HCT116 (cell line): ENCODE measurements at regions not wholly inside any gene's neighbourhood (a gene's known extent, or its start where the extent isn't known, plus 50 kb on each side); places are given as distances from the start of the nearest gene placed in this dataset.

ENCODE experiments used
- ATAC-seq: fragments of 200-7000 bp; cut with Tn5 transposase; 2 replicates; pipeline ENCODE4 v1.9.1; 2020; ENCODE audit warnings: mild to moderate bottlenecking, moderate library complexity
- BruUV-seq: library from RNA; stranded (reverse); fragments of 400-500 nt; replicated peaks from 2 replicates; lab custom pipeline; 2021; lab: Mats Ljungman, UMichigan
- CTCF ChIA-PET: fragments of 300-600 bp; sonication (Branson Sonifier 250); formaldehyde crosslinking; loops from one replicate; lab custom pipeline; 2021; ENCODE audit warnings: antibody characterized with exemption; lab: Charles Lee
- POLR2A ChIA-PET: fragments of 300-600, 350-600 bp; sonication (Branson Sonifier 250); formaldehyde crosslinking; loops from one replicate; lab custom pipeline; 2021; ENCODE audit warnings: antibody characterized with exemption; lab: Charles Lee
- RAD21 ChIA-PET, 2 experiments: fragments of 300-600 bp; sonication (Branson Sonifier 250); formaldehyde crosslinking; loops; one replicate each; lab custom pipeline; 2023; ENCODE audit warnings: low total read pairs in 2 of 2; ENCODE audit not compliant: uncharacterized antibody in 2 of 2, unreplicated experiment in 2 of 2, low non-redundant PET in 1 of 2; lab: Charles Lee
- DNase-seq: peaks from one replicate; pipeline ENCODE4 v3.0.0-alpha.2; 2010; ENCODE audit warnings: low read depth, low spot score
- H2AFZ ChIP-seq: fragments of 200-600 bp; shearing (Covaris generic), sonication (generic); 2 replicates; pipeline ENCODE4 v1.6.1; 2017; ENCODE audit warnings: low read depth, mixed run types, mixed read lengths, antibody characterized with exemption, low read length; ENCODE audit not compliant: poor library complexity, severe bottlenecking
- H3K27ac ChIP-seq: 2 replicates; pipeline ENCODE4 v1.5.1; 2012; ENCODE audit warnings: low read depth, low read length
- H3K27me3 ChIP-seq: fragments of 200-600 bp; sonication (generic); 2 replicates; pipeline ENCODE4 v1.6.1; 2016; ENCODE audit warnings: mixed run types, low read length, mixed read lengths; ENCODE audit not compliant: insufficient read depth
- H3K36me3 ChIP-seq, 2 experiments: fragments of 200-500 bp in 1 of 2; fragments of 200-600 bp in 1 of 2; sonication (Bioruptor generic) in 1 of 2; sonication (generic) in 1 of 2; 2 replicates each; pipeline versions ENCODE4 v1.5.1 to v1.6.1; 2014 to 2016; ENCODE audit warnings: low read length in 2 of 2, inconsistent platforms in 1 of 2, mixed read lengths in 1 of 2, mixed run types in 1 of 2; ENCODE audit not compliant: insufficient read depth in 2 of 2, control insufficient read depth in 1 of 2
- H3K4me1 ChIP-seq, 2 experiments: fragments of 200-600 bp in 1 of 2; sonication (generic) in 1 of 2; 2 replicates each; pipeline versions ENCODE4 v1.5.1 to v1.6.1; 2012 to 2017; ENCODE audit warnings: low read length in 2 of 2, inconsistent platforms in 1 of 2, mild to moderate bottlenecking in 1 of 2, mixed read lengths in 1 of 2, mixed run types in 1 of 2, moderate library complexity in 1 of 2; ENCODE audit not compliant: insufficient read depth in 2 of 2, control insufficient read depth in 1 of 2
- H3K4me2 ChIP-seq: fragments of 200-600 bp; sonication (generic); 2 replicates; pipeline ENCODE4 v1.6.1; 2017; ENCODE audit warnings: mixed run types, low read length, mixed read lengths
- H3K4me3 ChIP-seq, 2 experiments: fragments of 200-600 bp in 1 of 2; sonication (generic) in 1 of 2; replicated peaks in 1 of 2; 2 replicates each; pipeline ENCODE4 v1.5.1; 2011 to 2016; ENCODE audit warnings: low read length in 2 of 2, control low read depth in 1 of 2, low read depth in 1 of 2, mild to moderate bottlenecking in 1 of 2, mixed read lengths in 1 of 2, mixed run types in 1 of 2
- H3K79me2 ChIP-seq: fragments of 200-600 bp; sonication (generic); 2 replicates; pipeline ENCODE4 v1.6.1; 2017; ENCODE audit warnings: mild to moderate bottlenecking, mixed run types, low read length, moderate library complexity, mixed read lengths; ENCODE audit not compliant: insufficient read depth
- H3K9ac ChIP-seq: fragments of 200-600 bp; sonication (generic); 2 replicates; pipeline ENCODE4 v1.6.1; 2016; ENCODE audit warnings: low read length, mixed read lengths
- H3K9me2 ChIP-seq: fragments of 200-600 bp; sonication (generic), shearing (Covaris generic); 2 replicates; pipeline ENCODE4 v1.6.1; 2017; ENCODE audit warnings: mixed run types, mild to moderate bottlenecking, moderate library complexity; ENCODE audit not compliant: insufficient read depth
- H3K9me3 ChIP-seq, 2 experiments: fragments of 200-500 bp in 1 of 2; fragments of 200-600 bp in 1 of 2; sonication (Bioruptor generic) in 1 of 2; sonication (generic) in 1 of 2; 2 replicates each; pipeline ENCODE4 v1.6.1; 2014 to 2017; ENCODE audit warnings: low read length in 2 of 2, mixed read lengths in 2 of 2, inconsistent platforms in 1 of 2, low read depth in 1 of 2, mild to moderate bottlenecking in 1 of 2, mixed run types in 1 of 2, moderate library complexity in 1 of 2; ENCODE audit not compliant: control insufficient read depth in 1 of 2, insufficient read depth in 1 of 2
- H4K20me1 ChIP-seq: fragments of 200-600 bp; sonication (generic), shearing (Covaris generic); 2 replicates; pipeline ENCODE4 v1.6.1; 2017; ENCODE audit warnings: mixed run types, mild to moderate bottlenecking, moderate library complexity; ENCODE audit not compliant: insufficient read depth
- ELF1 ChIP-seq: IDR thresholded peaks from 2 replicates; pipeline ENCODE4 v1.6.1; 2012; ENCODE audit warnings: low read depth, borderline replicate concordance
- EZH2 ChIP-seq: fragments of 200-600 bp; sonication (generic); IDR thresholded peaks from 2 replicates; pipeline ENCODE4 v1.6.1; 2017; ENCODE audit warnings: antibody characterized with exemption, mixed run types
- MAX ChIP-seq: IDR thresholded peaks from 2 replicates; pipeline ENCODE4 v1.6.1; 2012
- POLR2AphosphoS5 ChIP-seq: IDR thresholded peaks from 2 replicates; pipeline ENCODE4 v1.6.1; 2011; ENCODE audit warnings: mild to moderate bottlenecking, low read depth, low read length, moderate library complexity
- ZBTB33 ChIP-seq: IDR thresholded peaks from 2 replicates; pipeline ENCODE4 v1.6.1; 2011; ENCODE audit warnings: mild to moderate bottlenecking, low read length, moderate library complexity; ENCODE audit not compliant: insufficient replicate concordance; ENCODE audit errors: extremely low read depth
- intact Hi-C: fragments of 100-400 bp; cut with micrococcal nuclease; formaldehyde crosslinking; loops from 2 replicates; pipeline ENCODE4 v1.10.0; 2022
- TF ChIP-seq, protein P1 (sequence below): IDR thresholded peaks from 2 replicates; pipeline ENCODE4 v1.6.1; 2012; ENCODE audit warnings: low read depth

DNA sequence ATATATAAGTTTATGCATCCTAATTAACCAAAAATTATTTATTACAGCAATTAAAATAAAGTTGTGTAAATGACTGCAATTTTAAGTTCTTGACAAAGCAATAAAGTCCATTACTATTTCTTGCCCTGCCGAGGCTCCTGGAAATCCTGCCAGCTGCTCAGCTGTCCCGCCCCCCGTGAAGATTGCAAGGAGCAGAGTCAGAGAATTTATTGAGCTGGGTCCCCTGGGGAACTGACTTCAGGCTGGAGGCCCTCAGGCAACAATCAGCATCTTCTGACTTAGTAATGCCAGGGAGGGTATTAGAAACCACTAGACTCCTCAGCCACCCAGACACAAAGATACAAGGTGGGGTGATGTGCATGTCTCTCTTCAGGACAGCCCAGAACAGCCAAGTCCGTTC is 92.3 kb downstream of the EDN3 start:
- POLR2A ChIA-PET: no interaction called here
- CTCF ChIA-PET: no interaction called here

More for the DNA sequence above, 92.3 kb downstream of the EDN3 start:
- no peak overlapping the region for H3K4me3 ChIP-seq
- peaks cover 44% of the 10 kb centered on the region for H3K27me3 ChIP-seq
- no peak for ATAC-seq
- RAD21 ChIA-PET: no interaction called here
- no peak overlapping the region for H3K9ac ChIP-seq
- no peak overlapping the region for H2AFZ ChIP-seq
- H3K4me1 ChIP-seq: no peaks in the 10 kb centered on the region
- H3K79me2 ChIP-seq: no peaks in the 10 kb centered on the region
- no peaks in the 10 kb centered on the region for H3K36me3 ChIP-seq
- no peak for DNase-seq
- no TSS peak for BruUV-seq
- intact Hi-C loops: no loop called here
- no peaks in the 10 kb centered on the region for H3K9me3 ChIP-seq
- no peaks in the 10 kb centered on the region; the same call in 1 of the 2 replicates for H3K9me2 ChIP-seq
- H3K4me2 ChIP-seq: no peak overlapping the region
- no peaks in the 10 kb centered on the region for H4K20me1 ChIP-seq
- no peak overlapping the region for H3K27ac ChIP-seq
- TF ChIP-seq POLR2AphosphoS5 (no peak), MAX (no peak), EZH2 (no peak), ZBTB33 (no peak), ELF1 (no peak)
- TF ChIP-seq, protein P1, sequence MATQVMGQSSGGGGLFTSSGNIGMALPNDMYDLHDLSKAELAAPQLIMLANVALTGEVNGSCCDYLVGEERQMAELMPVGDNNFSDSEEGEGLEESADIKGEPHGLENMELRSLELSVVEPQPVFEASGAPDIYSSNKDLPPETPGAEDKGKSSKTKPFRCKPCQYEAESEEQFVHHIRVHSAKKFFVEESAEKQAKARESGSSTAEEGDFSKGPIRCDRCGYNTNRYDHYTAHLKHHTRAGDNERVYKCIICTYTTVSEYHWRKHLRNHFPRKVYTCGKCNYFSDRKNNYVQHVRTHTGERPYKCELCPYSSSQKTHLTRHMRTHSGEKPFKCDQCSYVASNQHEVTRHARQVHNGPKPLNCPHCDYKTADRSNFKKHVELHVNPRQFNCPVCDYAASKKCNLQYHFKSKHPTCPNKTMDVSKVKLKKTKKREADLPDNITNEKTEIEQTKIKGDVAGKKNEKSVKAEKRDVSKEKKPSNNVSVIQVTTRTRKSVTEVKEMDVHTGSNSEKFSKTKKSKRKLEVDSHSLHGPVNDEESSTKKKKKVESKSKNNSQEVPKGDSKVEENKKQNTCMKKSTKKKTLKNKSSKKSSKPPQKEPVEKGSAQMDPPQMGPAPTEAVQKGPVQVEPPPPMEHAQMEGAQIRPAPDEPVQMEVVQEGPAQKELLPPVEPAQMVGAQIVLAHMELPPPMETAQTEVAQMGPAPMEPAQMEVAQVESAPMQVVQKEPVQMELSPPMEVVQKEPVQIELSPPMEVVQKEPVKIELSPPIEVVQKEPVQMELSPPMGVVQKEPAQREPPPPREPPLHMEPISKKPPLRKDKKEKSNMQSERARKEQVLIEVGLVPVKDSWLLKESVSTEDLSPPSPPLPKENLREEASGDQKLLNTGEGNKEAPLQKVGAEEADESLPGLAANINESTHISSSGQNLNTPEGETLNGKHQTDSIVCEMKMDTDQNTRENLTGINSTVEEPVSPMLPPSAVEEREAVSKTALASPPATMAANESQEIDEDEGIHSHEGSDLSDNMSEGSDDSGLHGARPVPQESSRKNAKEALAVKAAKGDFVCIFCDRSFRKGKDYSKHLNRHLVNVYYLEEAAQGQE: no peak
